ENCODE measurements at regions not wholly inside any gene's neighbourhood (a gene's known extent, or its start where the extent isn't known, plus 50 kb on each side); places are given as distances from the start of the nearest gene placed in this dataset.
A peak's percentile ranks its signal among the peaks of the same experiment; 100 is the strongest.

DNA sequence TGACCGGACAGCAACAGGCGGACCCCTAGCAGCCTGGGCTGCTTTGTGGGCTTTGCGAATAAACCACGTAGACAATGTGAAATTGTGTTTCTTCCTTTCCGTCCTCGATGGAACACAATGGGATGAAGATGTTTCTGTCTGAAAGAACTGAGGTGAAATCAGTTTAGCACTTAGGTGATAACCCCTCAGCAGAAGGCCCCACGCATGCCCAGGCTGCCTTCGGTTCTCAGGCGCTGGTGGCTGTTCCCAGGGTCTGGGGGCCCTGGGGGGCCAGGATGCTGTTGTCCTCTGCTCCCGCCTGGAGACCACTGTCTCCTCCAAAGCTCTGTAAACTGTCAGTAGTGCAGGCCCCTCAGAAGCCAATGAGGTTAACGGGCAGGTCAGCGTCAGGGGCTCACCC, 73.9 kb upstream of the HGFAC start:
- no peak for ATAC-seq
- TF ChIP-seq, protein P1, sequence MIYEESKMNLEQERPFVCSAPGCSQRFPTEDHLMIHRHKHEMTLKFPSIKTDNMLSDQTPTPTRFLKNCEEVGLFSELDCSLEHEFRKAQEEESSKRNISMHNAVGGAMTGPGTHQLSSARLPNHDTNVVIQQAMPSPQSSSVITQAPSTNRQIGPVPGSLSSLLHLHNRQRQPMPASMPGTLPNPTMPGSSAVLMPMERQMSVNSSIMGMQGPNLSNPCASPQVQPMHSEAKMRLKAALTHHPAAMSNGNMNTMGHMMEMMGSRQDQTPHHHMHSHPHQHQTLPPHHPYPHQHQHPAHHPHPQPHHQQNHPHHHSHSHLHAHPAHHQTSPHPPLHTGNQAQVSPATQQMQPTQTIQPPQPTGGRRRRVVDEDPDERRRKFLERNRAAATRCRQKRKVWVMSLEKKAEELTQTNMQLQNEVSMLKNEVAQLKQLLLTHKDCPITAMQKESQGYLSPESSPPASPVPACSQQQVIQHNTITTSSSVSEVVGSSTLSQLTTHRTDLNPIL (CRISPR knock-in tag; IDR thresholded peaks at IDR 0.05; ENCODE audit: low read depth) = no peak
- no peak for TF ChIP-seq PATZ1 (CRISPR knock-in tag; IDR thresholded peaks at IDR 0.05; ENCODE audit: borderline replicate concordance)
- TF ChIP-seq ARNTL (CRISPR knock-in tag; IDR thresholded peaks at IDR 0.05; ENCODE audit: borderline replicate concordance, low read depth) = no peak
- TF ChIP-seq ZNF565 (CRISPR knock-in tag; conservative IDR thresholded peaks at IDR 0.05; ENCODE audit: low read depth) = no peak
- TF ChIP-seq OSR1 (CRISPR knock-in tag; IDR thresholded peaks at IDR 0.05) = no peak
- TF ChIP-seq ZFP3 (CRISPR knock-in tag; IDR thresholded peaks at IDR 0.05) = no peak
- no peak for TF ChIP-seq SNAI2 (CRISPR knock-in tag; IDR thresholded peaks at IDR 0.05)
- no peak for TF ChIP-seq RARB (CRISPR knock-in tag; IDR thresholded peaks at IDR 0.05)
- no peak for TF ChIP-seq TCF4 (CRISPR knock-in tag; IDR thresholded peaks at IDR 0.05; ENCODE audit: borderline replicate concordance)
- no peak for TF ChIP-seq ZNF8 (CRISPR knock-in tag; IDR thresholded peaks at IDR 0.05)
- no peak for TF ChIP-seq ISL1 (CRISPR knock-in tag; IDR thresholded peaks at IDR 0.05)
- no peak for TF ChIP-seq BACH2 (CRISPR knock-in tag; IDR thresholded peaks at IDR 0.05; ENCODE audit: borderline replicate concordance)
- no peak for TF ChIP-seq ESRRG (CRISPR knock-in tag; IDR thresholded peaks at IDR 0.05)

DNA sequence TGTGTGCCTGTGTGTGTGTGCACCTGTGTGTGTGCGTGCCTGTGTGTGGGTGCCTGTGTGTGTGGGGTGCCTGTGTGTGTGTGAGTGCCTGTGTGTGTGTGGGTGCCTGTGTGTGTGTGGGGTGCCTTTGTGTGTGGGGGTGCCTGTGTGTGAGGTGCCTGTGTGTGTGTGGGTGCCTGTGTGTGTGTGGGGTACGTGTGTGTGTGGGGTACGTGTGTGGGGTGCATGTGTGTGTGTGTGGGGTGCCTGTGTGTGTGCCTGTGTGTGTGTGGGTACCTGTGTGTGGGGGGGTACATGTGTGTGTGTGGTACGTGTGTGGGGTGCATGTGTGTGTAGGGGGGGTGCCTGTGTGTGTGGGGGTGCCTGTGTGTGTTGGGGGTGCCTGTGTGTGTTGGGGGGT, 73.4 kb upstream of the HGFAC start:
- no peak for ATAC-seq
- TF ChIP-seq ZNF8 (CRISPR knock-in tag; IDR thresholded peaks at IDR 0.05) = no peak
- no peak for TF ChIP-seq ZFP3 (CRISPR knock-in tag; IDR thresholded peaks at IDR 0.05)
- TF ChIP-seq, protein P2, sequence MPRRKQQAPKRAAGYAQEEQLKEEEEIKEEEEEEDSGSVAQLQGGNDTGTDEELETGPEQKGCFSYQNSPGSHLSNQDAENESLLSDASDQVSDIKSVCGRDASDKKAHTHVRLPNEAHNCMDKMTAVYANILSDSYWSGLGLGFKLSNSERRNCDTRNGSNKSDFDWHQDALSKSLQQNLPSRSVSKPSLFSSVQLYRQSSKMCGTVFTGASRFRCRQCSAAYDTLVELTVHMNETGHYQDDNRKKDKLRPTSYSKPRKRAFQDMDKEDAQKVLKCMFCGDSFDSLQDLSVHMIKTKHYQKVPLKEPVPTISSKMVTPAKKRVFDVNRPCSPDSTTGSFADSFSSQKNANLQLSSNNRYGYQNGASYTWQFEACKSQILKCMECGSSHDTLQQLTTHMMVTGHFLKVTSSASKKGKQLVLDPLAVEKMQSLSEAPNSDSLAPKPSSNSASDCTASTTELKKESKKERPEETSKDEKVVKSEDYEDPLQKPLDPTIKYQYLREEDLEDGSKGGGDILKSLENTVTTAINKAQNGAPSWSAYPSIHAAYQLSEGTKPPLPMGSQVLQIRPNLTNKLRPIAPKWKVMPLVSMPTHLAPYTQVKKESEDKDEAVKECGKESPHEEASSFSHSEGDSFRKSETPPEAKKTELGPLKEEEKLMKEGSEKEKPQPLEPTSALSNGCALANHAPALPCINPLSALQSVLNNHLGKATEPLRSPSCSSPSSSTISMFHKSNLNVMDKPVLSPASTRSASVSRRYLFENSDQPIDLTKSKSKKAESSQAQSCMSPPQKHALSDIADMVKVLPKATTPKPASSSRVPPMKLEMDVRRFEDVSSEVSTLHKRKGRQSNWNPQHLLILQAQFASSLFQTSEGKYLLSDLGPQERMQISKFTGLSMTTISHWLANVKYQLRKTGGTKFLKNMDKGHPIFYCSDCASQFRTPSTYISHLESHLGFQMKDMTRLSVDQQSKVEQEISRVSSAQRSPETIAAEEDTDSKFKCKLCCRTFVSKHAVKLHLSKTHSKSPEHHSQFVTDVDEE (CRISPR knock-in tag; IDR thresholded peaks at IDR 0.05) = no peak
- TF ChIP-seq BACH2 (CRISPR knock-in tag; IDR thresholded peaks at IDR 0.05; ENCODE audit: borderline replicate concordance) = no peak
- TF ChIP-seq ZNF70 (CRISPR knock-in tag; IDR thresholded peaks at IDR 0.05) = no peak
- TF ChIP-seq TCF4 (CRISPR knock-in tag; IDR thresholded peaks at IDR 0.05; ENCODE audit: borderline replicate concordance) = no peak
- TF ChIP-seq ZC3H10 (CRISPR knock-in tag; IDR thresholded peaks at IDR 0.05) = no peak

DNA sequence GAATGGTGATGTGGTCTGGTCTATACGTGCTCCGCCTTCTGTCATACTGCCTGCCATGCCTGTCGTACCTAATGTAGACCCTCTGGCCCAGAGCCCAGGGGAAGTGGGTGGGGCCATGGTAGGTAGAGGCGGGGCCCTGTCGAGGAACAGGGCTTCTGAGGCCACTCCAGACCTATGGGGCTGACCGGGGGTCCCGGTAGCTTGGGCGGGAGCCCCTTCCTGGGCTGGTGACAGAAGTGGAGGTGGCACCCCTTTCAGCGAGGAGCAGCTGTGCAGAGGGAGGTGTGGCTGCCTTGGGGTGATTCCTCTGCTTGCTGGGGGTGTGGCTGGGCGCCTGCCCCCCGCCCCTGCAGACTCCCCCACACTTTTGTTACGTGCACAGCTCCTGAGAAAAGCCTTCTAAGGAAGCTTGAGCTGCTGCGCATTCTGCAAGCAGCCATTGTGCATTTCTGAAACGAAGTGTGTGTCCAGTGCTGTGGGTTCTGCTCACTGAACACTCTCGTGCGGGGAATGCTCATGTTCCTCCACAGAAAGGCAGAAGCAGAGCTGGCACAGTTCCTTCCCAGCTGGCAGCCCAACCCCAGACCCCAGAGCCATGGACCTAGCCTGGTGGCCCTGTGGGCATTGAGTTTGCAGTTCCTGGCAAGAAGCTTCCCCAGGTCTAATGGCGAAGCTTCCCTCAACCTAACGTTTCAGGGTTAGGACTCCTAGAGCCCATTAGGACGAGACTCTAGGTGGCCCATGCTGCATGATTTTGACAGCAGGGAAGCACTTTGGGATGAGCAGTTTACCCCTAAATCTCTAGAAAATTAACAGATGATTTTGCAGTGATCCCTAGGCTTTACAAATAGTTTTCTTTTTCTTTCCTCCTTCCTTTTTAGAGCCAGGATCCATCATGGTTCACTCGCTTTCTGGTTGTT, 72.7 kb upstream of the HGFAC start:
- ATAC-seq = peak; percentile 39
- TF ChIP-seq ZNF8 (CRISPR knock-in tag; IDR thresholded peaks at IDR 0.05) (no peak), CSDC2 (CRISPR knock-in tag; IDR thresholded peaks at IDR 0.05) (no peak), RARB (CRISPR knock-in tag; IDR thresholded peaks at IDR 0.05) (no peak), OSR1 (CRISPR knock-in tag; IDR thresholded peaks at IDR 0.05) (no peak), ZNF565 (CRISPR knock-in tag; conservative IDR thresholded peaks at IDR 0.05; ENCODE audit: low read depth) (no peak), BACH2 (CRISPR knock-in tag; IDR thresholded peaks at IDR 0.05; ENCODE audit: borderline replicate concordance) (no peak)
- TF ChIP-seq, protein P1 (CRISPR knock-in tag; IDR thresholded peaks at IDR 0.05; ENCODE audit: low read depth) = no peak

GRCh38 chr4:3369781-3370674, 71.7 kb upstream of the HGFAC start:
- peak; percentile 84 for ATAC-seq
- TF ChIP-seq RARB (CRISPR knock-in tag; IDR thresholded peaks at IDR 0.05) = no peak
